GM12878 (cell line): ENCODE measurements at regions not wholly inside any gene's neighbourhood (a gene's known extent, or its start where the extent isn't known, plus 50 kb on each side); places are given as distances from the start of the nearest gene placed in this dataset.
A peak's percentile ranks its signal among the peaks of the same experiment; 100 is the strongest.

ENCODE experiments used
- ATF2 ChIP-seq: IDR thresholded peaks from 2 replicates; pipeline ENCODE4 v1.6.1; 2012; ENCODE audit warnings: low read length, inconsistent platforms
- ATF7 ChIP-seq: fragments of 450-650 bp; IDR thresholded peaks from 2 replicates; pipeline ENCODE4 v1.6.1; 2016; ENCODE audit warnings: low read depth, mild to moderate bottlenecking
- BCL11A ChIP-seq: IDR thresholded peaks from 2 replicates; pipeline ENCODE4 v1.6.1; 2011; ENCODE audit warnings: low read depth, low read length
- CEBPB ChIP-seq, 2 experiments: fragments of 150-350 bp in 1 of 2; IDR thresholded peaks; 2 replicates each; pipeline ENCODE4 v1.6.1; 2012 to 2014; ENCODE audit warnings: low read depth in 2 of 2, low read length in 2 of 2, borderline replicate concordance in 1 of 2, inconsistent platforms in 1 of 2
- CHD1 ChIP-seq: IDR thresholded peaks from 2 replicates; pipeline ENCODE4 v1.6.1; 2012; ENCODE audit warnings: low read depth, low read length, improper control_type of control experiment
- CHD2 ChIP-seq: IDR thresholded peaks from 2 replicates; pipeline ENCODE4 v1.6.1; 2011; ENCODE audit warnings: low read depth, low read length, improper control_type of control experiment, borderline replicate concordance
- FOXM1 ChIP-seq: IDR thresholded peaks from 2 replicates; pipeline ENCODE4 v1.6.1; 2012; ENCODE audit warnings: low read depth, mild to moderate bottlenecking, inconsistent platforms, low read length, moderate library complexity
- GABPA ChIP-seq: IDR thresholded peaks from 2 replicates; pipeline ENCODE4 v1.6.1; 2014; ENCODE audit warnings: antibody characterized with exemption, low read depth, mild to moderate bottlenecking, inconsistent platforms
- HCFC1 ChIP-seq: fragments of 150-350 bp; IDR thresholded peaks from 2 replicates; pipeline ENCODE4 v1.6.1; 2014; ENCODE audit warnings: low read length
- JUND ChIP-seq: IDR thresholded peaks from 2 replicates; pipeline ENCODE4 v1.6.1; 2012; ENCODE audit warnings: low read depth, mild to moderate bottlenecking, low read length, improper control_type of control experiment, moderate library complexity
- NFIC ChIP-seq: IDR thresholded peaks from 2 replicates; pipeline ENCODE4 v1.6.1; 2012; ENCODE audit warnings: low read depth, mild to moderate bottlenecking, inconsistent platforms, low read length, moderate library complexity
- NR2F1 ChIP-seq: fragments of 450-650 bp; conservative IDR thresholded peaks from 2 replicates; pipeline ENCODE4 v1.6.1; 2017; ENCODE audit warnings: mild to moderate bottlenecking
- PAX8 ChIP-seq: fragments of 450-650 bp; IDR thresholded peaks from 2 replicates; pipeline ENCODE4 v1.6.1; 2017; ENCODE audit warnings: mild to moderate bottlenecking, moderate library complexity
- POLR2AphosphoS5 ChIP-seq: IDR thresholded peaks from 2 replicates; pipeline ENCODE4 v1.6.1; 2011; ENCODE audit warnings: mild to moderate bottlenecking, low read length, inconsistent platforms
- POU2F2 ChIP-seq: IDR thresholded peaks from 3 replicates; pipeline ENCODE4 v1.6.1; 2011; ENCODE audit warnings: low read depth, mild to moderate bottlenecking, low read length, borderline replicate concordance
- RBBP5 ChIP-seq: fragments of 200-600 bp; sonication (generic); conservative IDR thresholded peaks from 2 replicates; pipeline ENCODE4 v1.6.1; 2016
- SMC3 ChIP-seq: IDR thresholded peaks from 2 replicates; pipeline ENCODE4 v1.6.1; 2011; ENCODE audit warnings: low read length, improper control_type of control experiment, borderline replicate concordance
- SP1 ChIP-seq: IDR thresholded peaks from one replicate; pipeline ENCODE4 v1.6.1; 2011; ENCODE audit warnings: low read depth, low read length
- TAF1 ChIP-seq: IDR thresholded peaks from 2 replicates; pipeline ENCODE4 v1.6.1; 2011; ENCODE audit warnings: mild to moderate bottlenecking, low read depth, low read length, borderline replicate concordance
- ZBED1 ChIP-seq: IDR thresholded peaks from 2 replicates; pipeline ENCODE4 v1.6.1; 2016; ENCODE audit warnings: borderline replicate concordance
- ZNF274 ChIP-seq: IDR thresholded peaks from one replicate; pipeline ENCODE4 v1.8.0; 2011; ENCODE audit not compliant: insufficient read length, insufficient read depth
- TF ChIP-seq, protein P1 (sequence below): fragments of 450-650 bp; formaldehyde crosslinking; IDR thresholded peaks from 2 replicates; pipeline ENCODE4 v1.5.0; 2022; ENCODE audit warnings: mild to moderate bottlenecking, missing genetic modification characterization
- TF ChIP-seq, protein P2 (sequence below): fragments of 450-650 bp; IDR thresholded peaks from 2 replicates; pipeline ENCODE4 v1.6.1; 2017; ENCODE audit warnings: mild to moderate bottlenecking

- TF ChIP-seq CHD2 (peak; percentile 72; the same call in 1 of the 2 replicates), CHD1 (no peak), ZNF274 (no peak), SMC3 (peak; percentile 10; the same call in 1 of the 2 replicates), NR2F1 (peak; percentile 95), ATF2 (peak; percentile 91), POU2F2 (peak; percentile 69; the same call in 1 of the 3 replicates), PAX8 (no peak), SP1 (peak; percentile 82), TAF1 (no peak; the same call in 1 of the 2 replicates), RBBP5 (no peak), CEBPB (IDR thresholded peaks at IDR 0.05; ENCODE audit: borderline replicate concordance in 1 of 2, low read depth in 2 of 2, low read length in 2 of 2) (peak; percentile 42 to 89; a peak in 3 of 4 replicates), NFIC (peak; percentile 90), GABPA (0 out of 2 replicates have a peak, but pooled peaks have one; percentile 24), BCL11A (peak; percentile 88), HCFC1 (no peak), FOXM1 (peak; percentile 93), POLR2AphosphoS5 (peak; percentile 67), ZBED1 (peak; percentile 85), JUND (peak; percentile 58; the same call in 1 of the 2 replicates), ATF7 (peak; percentile 96)
- TF ChIP-seq, protein P1, sequence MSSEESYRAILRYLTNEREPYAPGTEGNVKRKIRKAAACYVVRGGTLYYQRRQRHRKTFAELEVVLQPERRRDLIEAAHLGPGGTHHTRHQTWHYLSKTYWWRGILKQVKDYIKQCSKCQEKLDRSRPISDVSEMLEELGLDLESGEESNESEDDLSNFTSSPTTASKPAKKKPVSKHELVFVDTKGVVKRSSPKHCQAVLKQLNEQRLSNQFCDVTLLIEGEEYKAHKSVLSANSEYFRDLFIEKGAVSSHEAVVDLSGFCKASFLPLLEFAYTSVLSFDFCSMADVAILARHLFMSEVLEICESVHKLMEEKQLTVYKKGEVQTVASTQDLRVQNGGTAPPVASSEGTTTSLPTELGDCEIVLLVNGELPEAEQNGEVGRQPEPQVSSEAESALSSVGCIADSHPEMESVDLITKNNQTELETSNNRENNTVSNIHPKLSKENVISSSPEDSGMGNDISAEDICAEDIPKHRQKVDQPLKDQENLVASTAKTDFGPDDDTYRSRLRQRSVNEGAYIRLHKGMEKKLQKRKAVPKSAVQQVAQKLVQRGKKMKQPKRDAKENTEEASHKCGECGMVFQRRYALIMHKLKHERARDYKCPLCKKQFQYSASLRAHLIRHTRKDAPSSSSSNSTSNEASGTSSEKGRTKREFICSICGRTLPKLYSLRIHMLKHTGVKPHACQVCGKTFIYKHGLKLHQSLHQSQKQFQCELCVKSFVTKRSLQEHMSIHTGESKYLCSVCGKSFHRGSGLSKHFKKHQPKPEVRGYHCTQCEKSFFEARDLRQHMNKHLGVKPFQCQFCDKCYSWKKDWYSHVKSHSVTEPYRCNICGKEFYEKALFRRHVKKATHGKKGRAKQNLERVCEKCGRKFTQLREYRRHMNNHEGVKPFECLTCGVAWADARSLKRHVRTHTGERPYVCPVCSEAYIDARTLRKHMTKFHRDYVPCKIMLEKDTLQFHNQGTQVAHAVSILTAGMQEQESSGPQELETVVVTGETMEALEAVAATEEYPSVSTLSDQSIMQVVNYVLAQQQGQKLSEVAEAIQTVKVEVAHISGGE (CRISPR knock-in tag), result no peak
- TF ChIP-seq, protein P2, sequence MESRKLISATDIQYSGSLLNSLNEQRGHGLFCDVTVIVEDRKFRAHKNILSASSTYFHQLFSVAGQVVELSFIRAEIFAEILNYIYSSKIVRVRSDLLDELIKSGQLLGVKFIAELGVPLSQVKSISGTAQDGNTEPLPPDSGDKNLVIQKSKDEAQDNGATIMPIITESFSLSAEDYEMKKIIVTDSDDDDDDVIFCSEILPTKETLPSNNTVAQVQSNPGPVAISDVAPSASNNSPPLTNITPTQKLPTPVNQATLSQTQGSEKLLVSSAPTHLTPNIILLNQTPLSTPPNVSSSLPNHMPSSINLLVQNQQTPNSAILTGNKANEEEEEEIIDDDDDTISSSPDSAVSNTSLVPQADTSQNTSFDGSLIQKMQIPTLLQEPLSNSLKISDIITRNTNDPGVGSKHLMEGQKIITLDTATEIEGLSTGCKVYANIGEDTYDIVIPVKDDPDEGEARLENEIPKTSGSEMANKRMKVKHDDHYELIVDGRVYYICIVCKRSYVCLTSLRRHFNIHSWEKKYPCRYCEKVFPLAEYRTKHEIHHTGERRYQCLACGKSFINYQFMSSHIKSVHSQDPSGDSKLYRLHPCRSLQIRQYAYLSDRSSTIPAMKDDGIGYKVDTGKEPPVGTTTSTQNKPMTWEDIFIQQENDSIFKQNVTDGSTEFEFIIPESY, result no peak
Observed at GRCh38 chr16:10297341-10298006, 88.4 kb upstream of the ATF7IP2 start (continued).
